ENCODE measurements at regions not wholly inside any gene's neighbourhood (a gene's known extent, or its start where the extent isn't known, plus 50 kb on each side); places are given as distances from the start of the nearest gene placed in this dataset.

- DNase-seq = no peak
These were observed 62.6 kb upstream of the HS6ST1 start for GRCh38 chr2:128380961-128381938.

GRCh38 chr2:128384446-128384845, 65.8 kb upstream of the HS6ST1 start:
- DNase-seq = no peak

- no peak for DNase-seq
These were observed 66.3 kb upstream of the HS6ST1 start for GRCh38 chr2:128384956-128385355.

GRCh38 chr2:128385365-128385764, 66.7 kb upstream of the HS6ST1 start:
- DNase-seq = no peak

- no peak for DNase-seq
These were observed 67.4 kb upstream of the HS6ST1 start for GRCh38 chr2:128386066-128386465.

- no peak for DNase-seq
These were observed 69.9 kb upstream of the HS6ST1 start for GRCh38 chr2:128388499-128388941.

- DNase-seq = no peak
These were observed 70.9 kb upstream of the HS6ST1 start for GRCh38 chr2:128389388-128390086.

GRCh38 chr2:128390256-128390990, 71.8 kb upstream of the HS6ST1 start:
- no peak for DNase-seq

GRCh38 chr2:128390991-128391630, 72.4 kb upstream of the HS6ST1 start:
- DNase-seq = no peak

GRCh38 chr2:128391679-128392078, 73.0 kb upstream of the HS6ST1 start:
- DNase-seq = no peak

GRCh38 chr2:128392207-128392606, 73.5 kb upstream of the HS6ST1 start:
- no peak for DNase-seq

- DNase-seq = no peak
These were observed 75.5 kb upstream of the HS6ST1 start for GRCh38 chr2:128394007-128394730.

- DNase-seq = no peak
These were observed 76.5 kb upstream of the HS6ST1 start for GRCh38 chr2:128395196-128395595.

GRCh38 chr2:128395640-128396499, 77.2 kb upstream of the HS6ST1 start:
- no peak for DNase-seq

- no peak for DNase-seq
These were observed 77.8 kb upstream of the HS6ST1 start for GRCh38 chr2:128396500-128396891.

- DNase-seq = no peak
These were observed 78.3 kb upstream of the HS6ST1 start for GRCh38 chr2:128396946-128397345.

GRCh38 chr2:128399256-128399655, 80.6 kb upstream of the HS6ST1 start:
- no peak for DNase-seq

- DNase-seq = no peak
These were observed 81.1 kb upstream of the HS6ST1 start for GRCh38 chr2:128399690-128400291.

- DNase-seq = no peak
These were observed 83.0 kb upstream of the HS6ST1 start for GRCh38 chr2:128401680-128402079.

GRCh38 chr2:128402911-128403670, 84.4 kb upstream of the HS6ST1 start:
- no peak for DNase-seq
